NT2/D1 (cell line): ENCODE measurements at regions not wholly inside any gene's neighbourhood (a gene's known extent, or its start where the extent isn't known, plus 50 kb on each side); places are given as distances from the start of the nearest gene placed in this dataset.

Source experiments
- SUZ12 ChIP-seq: IDR thresholded peaks from 2 replicates; pipeline ENCODE4 v1.6.1; 2011; ENCODE audit not compliant: insufficient read length, insufficient read depth; ENCODE audit errors: extremely low read depth
- YY1 ChIP-seq: IDR thresholded peaks from 2 replicates; pipeline ENCODE4 v1.6.1; 2011; ENCODE audit not compliant: insufficient read length, insufficient read depth
- ZNF274 ChIP-seq: IDR thresholded peaks from 2 replicates; pipeline ENCODE4 v1.6.1; 2011; ENCODE audit warnings: mild to moderate bottlenecking, low read depth, low read length

GRCh38 chr2:107107351-107107750 is 221.4 kb upstream of the ST6GAL2 start:
- TF ChIP-seq YY1 (no peak), ZNF274 (no peak), SUZ12 (no peak)
